Neural progenitor cell (in vitro differentiated cells): ENCODE measurements at regions not wholly inside any gene's neighbourhood (a gene's known extent, or its start where the extent isn't known, plus 50 kb on each side); places are given as distances from the start of the nearest gene placed in this dataset.

ENCODE experiments used
- EZH2 ChIP-seq: fragments of 200-600 bp; sonication (generic); IDR thresholded peaks from 2 replicates; pipeline ENCODE4 v1.6.1; 2017; ENCODE audit warnings: antibody characterized with exemption, mild to moderate bottlenecking, moderate library complexity
- EZH2phosphoT487 ChIP-seq: fragments of 200-600 bp; sonication (generic); IDR thresholded peaks from 2 replicates; pipeline ENCODE4 v1.6.1; 2017; ENCODE audit warnings: antibody characterized with exemption
- TF ChIP-seq, protein P1 (sequence below): fragments of 200-600 bp; sonication (generic); IDR thresholded peaks from 2 replicates; pipeline ENCODE4 v1.5.1; 2017; ENCODE audit warnings: antibody characterized with exemption, mild to moderate bottlenecking

GRCh38 chr4:10253765-10254164, 137.2 kb upstream of the WDR1 start:
- no peak for TF ChIP-seq EZH2
- TF ChIP-seq, protein P1, sequence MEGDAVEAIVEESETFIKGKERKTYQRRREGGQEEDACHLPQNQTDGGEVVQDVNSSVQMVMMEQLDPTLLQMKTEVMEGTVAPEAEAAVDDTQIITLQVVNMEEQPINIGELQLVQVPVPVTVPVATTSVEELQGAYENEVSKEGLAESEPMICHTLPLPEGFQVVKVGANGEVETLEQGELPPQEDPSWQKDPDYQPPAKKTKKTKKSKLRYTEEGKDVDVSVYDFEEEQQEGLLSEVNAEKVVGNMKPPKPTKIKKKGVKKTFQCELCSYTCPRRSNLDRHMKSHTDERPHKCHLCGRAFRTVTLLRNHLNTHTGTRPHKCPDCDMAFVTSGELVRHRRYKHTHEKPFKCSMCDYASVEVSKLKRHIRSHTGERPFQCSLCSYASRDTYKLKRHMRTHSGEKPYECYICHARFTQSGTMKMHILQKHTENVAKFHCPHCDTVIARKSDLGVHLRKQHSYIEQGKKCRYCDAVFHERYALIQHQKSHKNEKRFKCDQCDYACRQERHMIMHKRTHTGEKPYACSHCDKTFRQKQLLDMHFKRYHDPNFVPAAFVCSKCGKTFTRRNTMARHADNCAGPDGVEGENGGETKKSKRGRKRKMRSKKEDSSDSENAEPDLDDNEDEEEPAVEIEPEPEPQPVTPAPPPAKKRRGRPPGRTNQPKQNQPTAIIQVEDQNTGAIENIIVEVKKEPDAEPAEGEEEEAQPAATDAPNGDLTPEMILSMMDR = no peak
- no peak for TF ChIP-seq EZH2phosphoT487
